VCaP (cell line): ENCODE measurements at regions not wholly inside any gene's neighbourhood (a gene's known extent, or its start where the extent isn't known, plus 50 kb on each side); places are given as distances from the start of the nearest gene placed in this dataset.

Experiments
- H3K27ac ChIP-seq: fragments of 450-650 bp; 2 replicates; pipeline ENCODE4 v1.5.1; 2017
- TF ChIP-seq, protein P1 (sequence below): fragments of 450-650 bp; conservative IDR thresholded peaks from 2 replicates; pipeline ENCODE4 v1.5.1; 2017; ENCODE audit warnings: mild to moderate bottlenecking, moderate library complexity

DNA sequence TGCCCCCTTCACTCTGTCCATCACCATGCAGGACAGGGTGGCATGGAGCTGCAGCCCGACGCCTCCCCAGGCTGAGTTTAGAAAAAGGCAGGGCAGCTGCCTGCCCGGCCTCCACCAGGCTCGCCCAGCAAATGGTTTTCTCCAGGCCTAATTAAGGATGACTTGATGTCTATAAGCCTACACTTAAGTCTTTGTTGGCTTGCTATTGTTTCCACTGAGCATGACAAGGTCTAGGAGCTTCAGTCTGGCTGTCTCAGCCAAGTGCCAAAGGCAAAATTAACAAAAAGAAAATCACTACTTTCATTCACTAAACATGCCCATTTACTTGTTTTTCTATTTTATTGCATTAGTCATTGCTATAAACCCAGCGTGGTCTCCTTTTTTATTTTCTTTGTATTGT lies 372.2 kb downstream of the INSIG2 start:
- no peak overlapping the region for H3K27ac ChIP-seq
- TF ChIP-seq, protein P1, sequence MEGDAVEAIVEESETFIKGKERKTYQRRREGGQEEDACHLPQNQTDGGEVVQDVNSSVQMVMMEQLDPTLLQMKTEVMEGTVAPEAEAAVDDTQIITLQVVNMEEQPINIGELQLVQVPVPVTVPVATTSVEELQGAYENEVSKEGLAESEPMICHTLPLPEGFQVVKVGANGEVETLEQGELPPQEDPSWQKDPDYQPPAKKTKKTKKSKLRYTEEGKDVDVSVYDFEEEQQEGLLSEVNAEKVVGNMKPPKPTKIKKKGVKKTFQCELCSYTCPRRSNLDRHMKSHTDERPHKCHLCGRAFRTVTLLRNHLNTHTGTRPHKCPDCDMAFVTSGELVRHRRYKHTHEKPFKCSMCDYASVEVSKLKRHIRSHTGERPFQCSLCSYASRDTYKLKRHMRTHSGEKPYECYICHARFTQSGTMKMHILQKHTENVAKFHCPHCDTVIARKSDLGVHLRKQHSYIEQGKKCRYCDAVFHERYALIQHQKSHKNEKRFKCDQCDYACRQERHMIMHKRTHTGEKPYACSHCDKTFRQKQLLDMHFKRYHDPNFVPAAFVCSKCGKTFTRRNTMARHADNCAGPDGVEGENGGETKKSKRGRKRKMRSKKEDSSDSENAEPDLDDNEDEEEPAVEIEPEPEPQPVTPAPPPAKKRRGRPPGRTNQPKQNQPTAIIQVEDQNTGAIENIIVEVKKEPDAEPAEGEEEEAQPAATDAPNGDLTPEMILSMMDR: no peak

DNA sequence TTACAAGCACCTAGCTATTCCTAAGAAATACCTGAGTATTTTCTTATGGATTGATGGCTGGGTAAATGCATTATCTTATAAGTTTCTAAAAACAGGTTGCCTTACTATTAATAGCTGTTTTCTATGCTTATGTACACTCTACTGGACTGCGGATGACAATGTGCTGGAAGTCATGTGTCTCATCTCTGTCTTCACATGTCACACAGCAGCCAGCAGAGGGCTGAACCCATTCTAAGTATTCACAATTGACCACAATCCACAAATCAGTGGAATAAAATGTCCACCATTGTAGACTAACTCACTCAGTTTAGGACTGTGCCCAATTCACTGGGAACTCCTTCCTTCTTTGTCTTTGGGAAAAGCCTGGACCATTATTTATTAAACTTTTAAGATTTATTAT lies 371.2 kb downstream of the INSIG2 start:
- no peak overlapping the region for H3K27ac ChIP-seq
- TF ChIP-seq, protein P1: peak; percentile 26; the same call in 1 of the 2 replicates

DNA sequence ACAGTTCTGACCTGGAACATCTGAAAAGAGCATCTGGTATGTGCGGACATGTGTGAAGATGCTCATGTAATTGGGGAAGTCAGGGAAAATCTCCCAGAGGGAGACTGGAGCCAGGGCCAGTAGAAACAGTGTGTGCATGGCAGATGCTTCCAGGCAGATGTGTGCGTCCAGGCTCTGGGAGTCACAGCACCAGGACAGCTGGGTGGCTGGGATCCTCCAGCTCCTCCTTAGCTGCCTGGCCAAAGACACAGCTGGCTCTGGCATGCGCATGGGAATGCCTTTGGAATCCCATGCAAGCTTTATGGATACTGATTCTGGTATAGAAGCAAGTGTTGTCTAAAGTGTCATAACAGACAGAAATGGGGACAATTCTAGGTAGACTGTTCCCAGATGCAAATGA lies 369.7 kb downstream of the INSIG2 start:
- no peak overlapping the region for H3K27ac ChIP-seq
- TF ChIP-seq, protein P1: no peak

DNA sequence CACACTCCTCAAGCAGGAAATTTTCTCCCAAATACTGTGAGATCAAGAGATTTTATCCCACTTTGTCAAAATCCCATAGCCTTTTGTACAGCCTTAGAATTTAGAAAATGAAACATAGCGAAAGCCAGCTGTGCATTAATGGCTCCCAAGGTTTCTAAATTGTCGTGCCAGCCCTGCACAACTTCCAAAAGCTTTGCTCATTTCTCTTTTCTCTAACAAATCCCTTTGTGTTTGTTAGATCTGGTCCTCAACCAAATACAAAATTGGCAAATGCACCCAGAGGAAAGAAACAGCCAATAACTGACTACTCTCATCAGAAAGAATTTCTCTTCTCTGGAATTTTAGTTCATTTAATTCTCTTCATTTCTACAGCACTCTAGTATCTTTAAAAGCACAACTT lies 361.1 kb downstream of the INSIG2 start:
- H3K27ac ChIP-seq: no peak overlapping the region
- TF ChIP-seq, protein P1: no peak

DNA sequence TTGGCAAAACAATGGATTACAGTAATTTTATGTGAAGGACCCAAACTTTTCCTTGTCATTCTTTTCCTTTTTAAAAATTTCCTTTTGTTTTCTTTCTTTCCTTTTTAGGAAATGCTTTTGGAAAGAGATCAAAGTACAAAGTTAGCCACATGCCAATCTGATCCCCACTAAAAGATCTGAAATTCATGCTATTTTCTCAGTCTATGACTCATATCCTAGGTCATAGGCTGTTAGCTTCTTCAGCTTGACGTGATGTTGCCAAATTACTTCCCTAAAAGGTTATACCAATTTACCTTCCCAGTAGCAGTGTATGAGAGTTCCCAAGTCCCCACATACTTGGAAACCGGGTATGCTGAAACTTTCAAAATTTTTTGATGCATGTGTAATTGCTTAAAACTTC lies 355.3 kb downstream of the INSIG2 start:
- TF ChIP-seq, protein P1: no peak
- no peak overlapping the region for H3K27ac ChIP-seq

DNA sequence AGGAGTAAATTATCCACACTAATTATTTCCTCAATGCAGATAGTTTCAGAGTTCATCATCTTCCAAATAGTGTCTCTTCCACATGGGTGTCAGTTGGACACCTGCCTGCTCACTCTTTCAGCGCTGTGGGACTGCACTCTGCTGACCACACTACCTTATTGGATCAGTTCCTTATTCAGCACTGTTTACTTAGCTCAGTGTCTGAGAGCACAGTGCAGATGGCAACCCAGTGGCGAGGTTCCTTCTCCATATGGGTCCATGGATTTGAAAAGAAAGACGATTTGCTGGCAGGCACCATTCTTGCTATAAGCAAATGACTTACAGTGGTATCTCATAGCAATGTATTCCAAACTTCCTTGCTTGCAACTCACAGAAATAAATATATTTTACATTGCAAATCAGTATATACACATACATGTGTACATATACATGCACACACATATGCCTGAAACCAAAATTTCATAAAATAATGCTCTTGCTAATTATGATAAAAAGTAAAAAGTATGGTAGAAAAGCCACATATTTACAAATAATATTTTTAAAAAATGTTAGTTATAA lies 354.8 kb downstream of the INSIG2 start:
- TF ChIP-seq, protein P1: no peak
- H3K27ac ChIP-seq: no peak overlapping the region

DNA sequence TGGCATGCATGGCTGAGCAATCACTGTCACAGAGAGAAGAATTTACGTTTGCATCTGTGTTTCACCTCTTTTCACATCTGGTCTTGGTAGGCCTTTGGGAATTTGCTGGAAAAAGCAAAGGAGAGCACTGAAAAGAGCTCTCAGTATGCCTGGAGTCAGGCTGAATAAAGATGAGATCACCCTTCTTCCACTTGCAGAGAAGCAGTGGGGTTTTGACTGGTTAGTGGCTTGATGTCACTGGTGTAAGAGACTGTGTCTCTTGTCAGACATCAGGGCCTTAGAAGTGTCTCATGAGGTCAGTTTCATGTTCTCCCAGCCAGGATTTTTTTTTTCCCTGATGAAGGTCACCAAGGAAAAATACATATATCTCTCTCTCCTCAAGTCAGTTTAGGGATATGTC lies 353.8 kb downstream of the INSIG2 start:
- TF ChIP-seq, protein P1: no peak

More for the DNA sequence above, 353.8 kb downstream of the INSIG2 start:
- no peak overlapping the region for H3K27ac ChIP-seq
